ENCODE measurements at regions not wholly inside any gene's neighbourhood (a gene's known extent, or its start where the extent isn't known, plus 50 kb on each side); places are given as distances from the start of the nearest gene placed in this dataset.
"Not testable (repeated sequence)": the region's sequence is repeated elsewhere in the genome, so short reads cannot be mapped to it uniquely, and the experiment has no call there.

- TF ChIP-seq CTCF (conservative IDR thresholded peaks at IDR 0.05; ENCODE audit: low read depth, low read length); EZH2 (IDR thresholded peaks at IDR 0.05; ENCODE audit: low read length, unreplicated experiment): not testable (repeated sequence)
Observed at GRCh38 chr16:29594269-29594925, 68.7 kb upstream of the SPN start.

Measured in PC-3 (cell line).